MCF 10A (cell line): ENCODE measurements at regions not wholly inside any gene's neighbourhood (a gene's known extent, or its start where the extent isn't known, plus 50 kb on each side); places are given as distances from the start of the nearest gene placed in this dataset.

Experiments used
- BruUV-seq: library from RNA; stranded (reverse); fragments of 400-500 nt; replicated peaks from 2 replicates; lab custom pipeline; 2021; lab: Mats Ljungman, UMichigan
- CTCF ChIA-PET: fragments of 300-600 bp; sonication (Branson Sonifier 250); formaldehyde crosslinking; extraction: SDS; loops from one replicate; lab custom pipeline; 2021; ENCODE audit warnings: antibody characterized with exemption, inconsistent platforms; lab: Yijun Ruan, JAX
- POLR2A ChIA-PET: fragments of 300-600, 350-650 bp; sonication (Branson Sonifier 250); formaldehyde crosslinking; extraction: SDS; loops from one replicate; lab custom pipeline; 2020; ENCODE audit warnings: antibody characterized with exemption, inconsistent platforms; lab: Yijun Ruan, JAX
- DNase-seq: peaks from one replicate; pipeline ENCODE4 v3.0.0-alpha.2; 2018; ENCODE audit not compliant: unreplicated experiment
- H3K27ac Mint-ChIP-seq: one replicate; pipeline ENCODE4 v1.8.0; 2022; ENCODE audit warnings: mild to moderate bottlenecking, low read depth, mixed read lengths; ENCODE audit not compliant: unreplicated experiment
- H3K27me3 Mint-ChIP-seq: one replicate; pipeline ENCODE4 v1.8.0; 2022; ENCODE audit warnings: mixed read lengths; ENCODE audit not compliant: insufficient read depth, unreplicated experiment
- H3K36me3 Mint-ChIP-seq: one replicate; pipeline ENCODE4 v1.8.0; 2022; ENCODE audit warnings: mild to moderate bottlenecking, moderate library complexity, mixed read lengths; ENCODE audit not compliant: insufficient read depth, unreplicated experiment
- H3K4me1 Mint-ChIP-seq: one replicate; pipeline ENCODE4 v1.8.0; 2022; ENCODE audit warnings: mixed read lengths; ENCODE audit not compliant: insufficient read depth, unreplicated experiment
- H3K4me3 Mint-ChIP-seq: one replicate; pipeline ENCODE4 v1.8.0; 2022; ENCODE audit warnings: mild to moderate bottlenecking, moderate library complexity, mixed read lengths; ENCODE audit not compliant: unreplicated experiment
- H3K9me3 Mint-ChIP-seq: one replicate; pipeline ENCODE4 v1.8.0; 2022; ENCODE audit warnings: mixed read lengths; ENCODE audit not compliant: unreplicated experiment
- intact Hi-C: fragments of 100-400 bp; cut with micrococcal nuclease; formaldehyde crosslinking; loops from 2 replicates; pipeline ENCODE4 v1.14.1; 2022
- TF ChIP-seq, protein P1 (sequence below): fragments of 200-600 bp; IDR thresholded peaks from one replicate; pipeline ENCODE4 v1.8.0; 2022; ENCODE audit warnings: antibody characterized with exemption, mild to moderate bottlenecking; ENCODE audit not compliant: unreplicated experiment

DNA sequence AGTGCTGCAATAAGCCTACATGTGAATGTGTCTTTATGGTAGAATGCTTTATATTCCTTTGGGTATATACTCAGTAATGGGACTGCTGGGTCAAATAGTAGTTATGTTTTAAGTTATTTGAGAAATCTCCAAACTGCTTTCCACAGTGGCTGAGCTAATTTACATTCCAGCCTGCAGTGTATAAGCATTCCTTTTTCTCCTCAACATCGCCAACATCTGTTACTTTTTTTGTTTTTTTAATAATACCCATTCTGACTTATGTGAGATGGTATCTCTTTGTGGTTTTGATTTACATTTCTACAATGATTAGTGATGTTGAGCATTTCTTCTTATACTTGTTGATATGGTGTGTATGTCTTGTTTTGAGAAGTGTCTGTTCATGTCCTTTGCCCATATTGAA is 1186.2 kb downstream of the BCL11B start:
- ChIA-PET CTCF (no interaction called here), POLR2A (interaction anchor here (0.6 to 0.7 kb wide), 2 partner anchors 15 to 703 kb away, joined by 3 read pairs; no protein-coding TSS in a partner anchor)
- Mint-ChIP-seq H3K27me3 (no peaks in the 10 kb centered on the region), H3K36me3 (no peaks in the 10 kb centered on the region), H3K9me3 (no peaks in the 10 kb centered on the region), H3K4me1 (no peaks in the 10 kb centered on the region), H3K4me3 (no peak overlapping the region), H3K27ac (no peak overlapping the region)
- no TSS peak for BruUV-seq
- no peak for DNase-seq
- intact Hi-C loops = no loop called here
- TF ChIP-seq, protein P1, sequence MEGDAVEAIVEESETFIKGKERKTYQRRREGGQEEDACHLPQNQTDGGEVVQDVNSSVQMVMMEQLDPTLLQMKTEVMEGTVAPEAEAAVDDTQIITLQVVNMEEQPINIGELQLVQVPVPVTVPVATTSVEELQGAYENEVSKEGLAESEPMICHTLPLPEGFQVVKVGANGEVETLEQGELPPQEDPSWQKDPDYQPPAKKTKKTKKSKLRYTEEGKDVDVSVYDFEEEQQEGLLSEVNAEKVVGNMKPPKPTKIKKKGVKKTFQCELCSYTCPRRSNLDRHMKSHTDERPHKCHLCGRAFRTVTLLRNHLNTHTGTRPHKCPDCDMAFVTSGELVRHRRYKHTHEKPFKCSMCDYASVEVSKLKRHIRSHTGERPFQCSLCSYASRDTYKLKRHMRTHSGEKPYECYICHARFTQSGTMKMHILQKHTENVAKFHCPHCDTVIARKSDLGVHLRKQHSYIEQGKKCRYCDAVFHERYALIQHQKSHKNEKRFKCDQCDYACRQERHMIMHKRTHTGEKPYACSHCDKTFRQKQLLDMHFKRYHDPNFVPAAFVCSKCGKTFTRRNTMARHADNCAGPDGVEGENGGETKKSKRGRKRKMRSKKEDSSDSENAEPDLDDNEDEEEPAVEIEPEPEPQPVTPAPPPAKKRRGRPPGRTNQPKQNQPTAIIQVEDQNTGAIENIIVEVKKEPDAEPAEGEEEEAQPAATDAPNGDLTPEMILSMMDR = no peak

DNA sequence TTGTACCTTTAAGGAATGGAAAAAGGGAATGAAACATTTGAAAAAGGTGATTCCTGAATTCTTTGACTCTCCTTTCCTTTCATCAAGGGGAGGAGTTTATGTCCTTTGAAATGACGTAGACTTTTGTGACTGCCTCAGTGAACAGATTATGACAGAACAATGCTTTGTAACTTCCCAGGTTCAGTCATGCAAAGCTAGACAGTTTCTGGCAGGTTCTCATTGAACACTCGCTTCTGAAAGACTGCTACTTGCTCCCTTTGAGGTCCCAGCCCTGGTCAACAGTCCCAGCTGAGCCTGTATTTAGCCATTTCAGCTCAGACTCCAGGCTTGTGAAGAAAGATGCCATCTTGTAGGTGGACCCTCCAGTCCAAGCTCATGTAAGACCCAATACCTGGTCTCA is 1178.9 kb downstream of the BCL11B start:
- Mint-ChIP-seq H3K9me3 (no peaks in the 10 kb centered on the region), H3K4me3 (no peak overlapping the region), H3K4me1 (no peaks in the 10 kb centered on the region), H3K27ac (no peak overlapping the region), H3K36me3 (no peaks in the 10 kb centered on the region), H3K27me3 (peaks cover 20% of the 10 kb centered on the region)
- TF ChIP-seq, protein P1 = no peak
- CTCF ChIA-PET = no interaction called here
- POLR2A ChIA-PET = interaction anchor here (1.4 kb wide), 1 partner anchor 8 kb away, joined by 4 read pairs; no protein-coding TSS in a partner anchor
- DNase-seq = no peak
- intact Hi-C loops = no loop called here
- BruUV-seq = no TSS peak

DNA sequence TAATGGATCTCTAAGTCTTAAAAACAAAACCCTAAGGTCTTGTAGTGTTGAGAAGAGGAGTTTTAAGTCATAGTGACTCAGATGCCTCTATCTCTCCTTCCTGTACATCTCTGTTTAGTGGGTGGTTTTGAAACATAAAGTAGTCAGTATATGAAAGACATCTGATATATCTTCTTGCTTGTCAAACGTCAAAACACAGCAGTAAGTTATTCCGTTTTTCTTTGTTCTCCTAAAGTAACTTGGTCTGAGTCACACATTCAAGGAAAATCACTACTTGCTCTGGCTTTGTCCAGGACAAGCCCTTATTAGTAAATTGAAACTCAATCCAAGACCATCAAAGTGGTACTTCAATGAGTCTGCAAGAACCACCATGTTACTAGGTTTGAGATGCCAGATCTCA is 1172.5 kb downstream of the BCL11B start:
- BruUV-seq = no TSS peak
- Mint-ChIP-seq H3K36me3 (no peaks in the 10 kb centered on the region), H3K9me3 (no peaks in the 10 kb centered on the region), H3K27ac (no peak overlapping the region), H3K4me3 (no peak overlapping the region), H3K4me1 (no peaks in the 10 kb centered on the region), H3K27me3 (peaks cover 6% of the 10 kb centered on the region)
- intact Hi-C loops = no loop called here
- ChIA-PET POLR2A (interaction anchor here (0.6 to 1.1 kb wide), 2 partner anchors 12 to 1321 kb away, joined by 3 read pairs; no protein-coding TSS in a partner anchor), CTCF (no interaction called here)
- no peak for DNase-seq
- TF ChIP-seq, protein P1 = no peak

DNA sequence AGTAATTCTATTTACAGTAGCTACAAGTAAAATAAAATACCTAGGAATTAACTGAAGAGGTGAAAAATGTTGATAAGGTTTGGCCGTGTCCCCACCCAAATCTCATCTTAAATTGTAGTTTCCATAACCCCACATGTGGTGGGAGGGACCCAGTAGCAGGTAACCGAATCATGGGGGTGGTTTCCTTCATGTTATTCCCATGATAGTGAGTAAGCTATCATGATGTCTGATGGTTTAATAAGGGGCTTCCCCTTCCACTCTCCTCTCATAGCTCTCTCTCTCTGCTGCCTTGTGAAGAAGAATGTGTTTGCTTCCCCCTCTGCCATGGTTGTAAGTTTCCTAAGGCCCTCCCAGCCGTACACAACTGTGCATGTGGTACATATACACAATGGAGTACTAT is 1170.7 kb downstream of the BCL11B start:
- CTCF ChIA-PET = interaction anchor here (0.6 to 0.8 kb wide), 2 partner anchors 36 to 42 kb away, joined by 3 to 4 read pairs; no protein-coding TSS in a partner anchor
- intact Hi-C loops = no loop called here
- POLR2A ChIA-PET = interaction anchor here (1.1 kb wide), 1 partner anchor 8 kb away, joined by 4 read pairs; no protein-coding TSS in a partner anchor
- Mint-ChIP-seq H3K36me3 (no peaks in the 10 kb centered on the region), H3K9me3 (no peaks in the 10 kb centered on the region), H3K4me3 (no peak overlapping the region), H3K27ac (no peak overlapping the region), H3K4me1 (no peaks in the 10 kb centered on the region), H3K27me3 (no peaks in the 10 kb centered on the region)
- DNase-seq = no peak
- TF ChIP-seq, protein P1 = no peak
- no TSS peak for BruUV-seq
